ENCODE measurements at regions not wholly inside any gene's neighbourhood (a gene's known extent, or its start where the extent isn't known, plus 50 kb on each side); places are given as distances from the start of the nearest gene placed in this dataset.

- TF ChIP-seq, protein P1, sequence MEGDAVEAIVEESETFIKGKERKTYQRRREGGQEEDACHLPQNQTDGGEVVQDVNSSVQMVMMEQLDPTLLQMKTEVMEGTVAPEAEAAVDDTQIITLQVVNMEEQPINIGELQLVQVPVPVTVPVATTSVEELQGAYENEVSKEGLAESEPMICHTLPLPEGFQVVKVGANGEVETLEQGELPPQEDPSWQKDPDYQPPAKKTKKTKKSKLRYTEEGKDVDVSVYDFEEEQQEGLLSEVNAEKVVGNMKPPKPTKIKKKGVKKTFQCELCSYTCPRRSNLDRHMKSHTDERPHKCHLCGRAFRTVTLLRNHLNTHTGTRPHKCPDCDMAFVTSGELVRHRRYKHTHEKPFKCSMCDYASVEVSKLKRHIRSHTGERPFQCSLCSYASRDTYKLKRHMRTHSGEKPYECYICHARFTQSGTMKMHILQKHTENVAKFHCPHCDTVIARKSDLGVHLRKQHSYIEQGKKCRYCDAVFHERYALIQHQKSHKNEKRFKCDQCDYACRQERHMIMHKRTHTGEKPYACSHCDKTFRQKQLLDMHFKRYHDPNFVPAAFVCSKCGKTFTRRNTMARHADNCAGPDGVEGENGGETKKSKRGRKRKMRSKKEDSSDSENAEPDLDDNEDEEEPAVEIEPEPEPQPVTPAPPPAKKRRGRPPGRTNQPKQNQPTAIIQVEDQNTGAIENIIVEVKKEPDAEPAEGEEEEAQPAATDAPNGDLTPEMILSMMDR (IDR thresholded peaks at IDR 0.05) = no peak
- Mint-ChIP-seq H3K9me3 (peaks cover 27% of the 10 kb centered on the region), H3K36me3 (ENCODE audit: low read depth) (no peaks in the 10 kb centered on the region; the same call in 1 of the 2 replicates), H3K4me1 (ENCODE audit: low read depth) (no peaks in the 10 kb centered on the region), H3K4me3 (no peak overlapping the region), H3K27ac (no peak overlapping the region), H3K27me3 (ENCODE audit: insufficient read depth) (peaks cover 5% of the 10 kb centered on the region)
- no peak for DNase-seq
Observed at GRCh38 chr22:48886604-48887393, 940.9 kb downstream of the BRD1 start.

GRCh38 chr22:48885919-48886305 is 941.8 kb downstream of the BRD1 start:
- Mint-ChIP-seq H3K4me3 (no peak overlapping the region), H3K9me3 (peaks cover 18% of the 10 kb centered on the region), H3K4me1 (ENCODE audit: low read depth) (no peaks in the 10 kb centered on the region), H3K27ac (no peak overlapping the region), H3K36me3 (ENCODE audit: low read depth) (no peaks in the 10 kb centered on the region; the same call in 1 of the 2 replicates), H3K27me3 (ENCODE audit: insufficient read depth) (peaks cover 5% of the 10 kb centered on the region)
- TF ChIP-seq, protein P1 (IDR thresholded peaks at IDR 0.05) = no peak
- DNase-seq = no peak

DNA sequence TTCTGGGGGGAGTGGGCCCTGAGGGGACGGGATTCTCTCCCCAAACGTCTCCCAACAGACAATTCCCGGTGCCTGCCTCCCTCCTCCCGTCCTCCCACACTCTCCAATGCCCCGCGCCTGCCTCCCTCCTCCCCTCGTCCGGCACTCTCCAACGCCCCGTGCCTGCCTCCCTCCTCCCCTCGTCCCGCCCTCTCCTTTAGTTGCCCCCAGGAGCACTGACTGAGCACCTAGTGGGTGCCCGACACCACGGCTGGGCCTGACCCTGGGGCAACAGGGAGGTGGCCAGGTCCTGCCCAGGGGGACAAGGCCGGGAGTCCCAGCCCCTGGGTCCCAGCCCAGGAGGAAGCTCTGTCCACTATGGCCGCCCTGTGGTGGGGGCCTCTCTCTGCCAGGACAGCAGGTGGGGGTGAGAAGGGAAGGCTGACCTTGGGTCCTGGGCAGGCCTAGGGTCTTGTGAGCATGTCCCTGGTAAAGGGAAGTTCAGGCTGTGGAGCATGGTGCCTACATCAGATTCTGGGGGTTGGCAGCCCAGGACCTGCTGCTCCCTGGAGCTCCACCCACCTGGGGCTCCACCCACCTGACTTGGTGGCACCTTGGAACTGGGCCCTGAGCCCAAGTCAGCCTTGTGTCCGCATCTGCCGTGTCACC is 942.3 kb downstream of the BRD1 start:
- Mint-ChIP-seq H3K4me1 (ENCODE audit: low read depth) (no peaks in the 10 kb centered on the region), H3K9me3 (peaks cover 16% of the 10 kb centered on the region), H3K27ac (no peak overlapping the region), H3K27me3 (ENCODE audit: insufficient read depth) (peaks cover 3% of the 10 kb centered on the region), H3K4me3 (no peak overlapping the region), H3K36me3 (ENCODE audit: low read depth) (no peaks in the 10 kb centered on the region; the same call in 1 of the 2 replicates)
- no peak for DNase-seq
- TF ChIP-seq, protein P1 (IDR thresholded peaks at IDR 0.05) = no peak

DNA sequence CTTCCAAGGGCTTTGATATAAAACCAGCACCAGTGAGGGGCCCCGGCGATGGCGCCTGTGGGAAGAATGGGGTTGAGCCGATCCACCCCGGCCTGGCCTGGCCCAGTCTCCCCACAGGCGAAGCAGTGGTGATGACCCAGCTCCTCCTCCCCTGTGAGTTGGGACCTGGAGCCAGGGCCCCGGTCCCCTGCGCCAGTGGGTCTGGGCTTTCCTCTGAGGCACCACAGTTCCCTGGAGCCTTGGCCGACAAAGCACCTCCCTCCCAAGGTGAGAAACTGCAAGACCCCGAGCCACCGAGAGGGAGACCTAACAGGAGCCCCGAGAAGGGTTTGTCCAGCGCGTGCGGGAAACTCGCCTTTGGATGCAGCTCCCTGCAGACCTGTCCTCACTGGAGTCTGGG is 942.9 kb downstream of the BRD1 start:
- no peak for DNase-seq
- TF ChIP-seq, protein P1 (IDR thresholded peaks at IDR 0.05) = no peak
- H3K4me3 Mint-ChIP-seq = no peak overlapping the region
- H3K4me1 Mint-ChIP-seq (ENCODE audit: low read depth) = no peaks in the 10 kb centered on the region
- no peaks in the 10 kb centered on the region; the same call in 1 of the 2 replicates for H3K36me3 Mint-ChIP-seq (ENCODE audit: low read depth)
- peaks cover 3% of the 10 kb centered on the region for H3K27me3 Mint-ChIP-seq (ENCODE audit: insufficient read depth)
- no peak overlapping the region for H3K27ac Mint-ChIP-seq
- peaks cover 16% of the 10 kb centered on the region for H3K9me3 Mint-ChIP-seq

- no peak overlapping the region for H3K27ac Mint-ChIP-seq
- H3K4me1 Mint-ChIP-seq (ENCODE audit: low read depth) = no peaks in the 10 kb centered on the region
- TF ChIP-seq, protein P1 (IDR thresholded peaks at IDR 0.05) = no peak
- peaks cover 16% of the 10 kb centered on the region for H3K9me3 Mint-ChIP-seq
- H3K36me3 Mint-ChIP-seq (ENCODE audit: low read depth) = no peaks in the 10 kb centered on the region; the same call in 1 of the 2 replicates
- DNase-seq = no peak
- H3K4me3 Mint-ChIP-seq = no peak overlapping the region
- H3K27me3 Mint-ChIP-seq (ENCODE audit: insufficient read depth) = peaks cover 3% of the 10 kb centered on the region
Observed at GRCh38 chr22:48884324-48884723, 943.3 kb downstream of the BRD1 start.
